Stimulated activated CD4-positive, alpha-beta T cell treated with anti-CD3 and anti-CD28 coated beads, TNF-alpha, amount 100 ng/mL, for 4 hours (primary cell): ENCODE measurements at regions not wholly inside any gene's neighbourhood (a gene's known extent, or its start where the extent isn't known, plus 50 kb on each side); places are given as distances from the start of the nearest gene placed in this dataset.

Experiments used
- DNase-seq, 3 experiments: peaks; one replicate each; pipeline ENCODE4 v3.0.0-alpha.2; 2020; ENCODE audit warnings: low read depth in 3 of 3

DNA sequence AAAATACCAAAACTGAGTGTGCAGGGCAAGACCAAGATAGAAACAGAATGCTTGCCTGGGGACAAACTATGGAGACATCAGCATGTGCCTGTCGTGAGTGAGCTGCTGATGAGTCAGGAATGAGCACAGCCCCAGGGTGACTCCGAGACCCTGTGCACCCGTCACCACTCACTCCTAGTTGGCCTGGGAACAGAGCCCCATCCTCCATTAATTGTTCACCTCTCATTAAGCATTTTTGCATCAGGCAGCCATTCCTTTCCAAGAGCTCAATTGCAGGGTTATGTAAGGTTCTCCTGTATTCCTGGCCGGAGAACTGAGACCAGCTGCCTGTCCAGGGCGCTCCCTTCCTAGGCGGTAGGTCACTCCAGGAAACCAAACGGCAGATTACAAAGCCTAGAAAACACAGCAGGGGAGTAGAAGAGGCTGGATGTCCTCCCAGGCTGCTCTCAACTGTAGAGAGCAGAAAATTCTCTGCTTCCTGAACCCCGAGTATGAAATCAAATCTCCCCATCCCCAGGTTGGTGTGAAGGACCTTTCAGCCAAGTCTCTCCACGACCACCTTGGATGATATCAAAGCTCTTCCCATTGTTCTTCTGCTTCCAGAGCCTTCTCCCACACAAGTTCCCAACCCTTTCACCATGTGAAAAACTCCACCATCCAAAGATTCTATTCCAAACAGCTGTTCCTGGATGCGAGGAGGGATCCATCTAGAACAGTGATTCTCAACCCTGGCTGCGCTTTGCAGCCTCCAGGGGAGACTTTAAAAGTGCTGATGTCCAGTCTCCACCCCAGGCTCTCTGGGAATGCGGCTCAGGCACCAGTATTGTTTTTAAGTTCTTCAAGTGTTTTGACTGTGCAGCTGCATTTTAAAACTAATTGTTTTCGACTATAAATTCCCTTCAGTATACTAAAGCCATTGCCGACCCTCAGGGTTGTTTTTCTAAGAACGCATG is 532.6 kb upstream of the JARID2 start:
- no peak for DNase-seq

DNA sequence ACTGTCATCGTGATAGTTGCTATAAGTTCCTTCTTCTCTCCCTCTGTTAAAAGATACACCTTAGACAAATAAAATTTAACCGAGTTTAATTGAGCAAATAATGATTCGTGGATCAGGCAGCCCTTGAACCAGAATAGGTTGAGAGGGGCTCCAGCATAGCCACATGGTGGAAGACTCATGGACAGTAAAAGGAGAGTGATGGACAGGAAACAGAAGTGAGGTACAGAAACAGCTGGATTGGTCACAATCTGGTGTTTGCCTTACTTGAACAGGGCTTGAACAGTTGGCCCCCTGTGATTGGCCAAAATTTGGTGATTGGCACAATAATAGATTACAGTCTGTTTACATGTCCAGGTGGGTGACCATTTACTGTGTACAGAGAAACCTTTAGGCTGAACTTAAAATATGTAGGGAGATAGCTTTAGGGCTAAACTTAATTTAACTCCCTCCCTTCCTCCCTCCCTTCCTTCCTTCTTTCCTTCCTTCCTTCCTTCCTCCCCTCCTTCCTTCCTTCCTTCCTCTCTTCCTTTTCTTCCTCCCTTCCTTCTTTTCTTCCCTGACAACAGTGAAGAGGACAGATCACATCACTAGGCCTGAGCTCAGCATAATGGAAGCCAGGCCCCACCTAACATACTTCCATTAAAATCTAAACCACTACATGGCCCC is 531.8 kb upstream of the JARID2 start:
- no peak for DNase-seq

GRCh38 chr6:14715076-14715475 is 530.8 kb upstream of the JARID2 start:
- DNase-seq, result no peak

GRCh38 chr6:14716499-14717146 is 529.2 kb upstream of the JARID2 start:
- no peak for DNase-seq

GRCh38 chr6:14717307-14717706 is 528.6 kb upstream of the JARID2 start:
- DNase-seq, result no peak

DNA sequence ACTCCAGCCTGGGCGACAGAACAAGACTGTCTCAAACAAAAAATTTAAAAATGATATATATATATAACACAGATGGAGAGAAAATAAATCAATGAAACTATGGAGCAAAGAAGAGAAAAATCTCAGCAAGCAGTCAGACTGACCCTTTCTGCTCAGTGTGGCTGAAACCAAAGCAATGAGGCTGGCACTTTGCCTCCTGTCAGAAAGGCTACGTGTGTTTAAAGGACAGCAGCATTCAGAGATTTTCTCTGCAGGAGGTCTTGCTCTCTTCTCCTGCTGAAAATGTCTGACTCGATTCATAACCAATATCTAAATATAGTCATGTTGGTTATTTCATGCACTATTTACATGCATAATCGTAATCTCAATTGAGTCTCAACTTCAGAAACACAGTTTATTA is 527.0 kb upstream of the JARID2 start:
- no peak for DNase-seq

- no peak for DNase-seq
Measured at GRCh38 chr6:14719270-14719669, 526.6 kb upstream of the JARID2 start.

DNA sequence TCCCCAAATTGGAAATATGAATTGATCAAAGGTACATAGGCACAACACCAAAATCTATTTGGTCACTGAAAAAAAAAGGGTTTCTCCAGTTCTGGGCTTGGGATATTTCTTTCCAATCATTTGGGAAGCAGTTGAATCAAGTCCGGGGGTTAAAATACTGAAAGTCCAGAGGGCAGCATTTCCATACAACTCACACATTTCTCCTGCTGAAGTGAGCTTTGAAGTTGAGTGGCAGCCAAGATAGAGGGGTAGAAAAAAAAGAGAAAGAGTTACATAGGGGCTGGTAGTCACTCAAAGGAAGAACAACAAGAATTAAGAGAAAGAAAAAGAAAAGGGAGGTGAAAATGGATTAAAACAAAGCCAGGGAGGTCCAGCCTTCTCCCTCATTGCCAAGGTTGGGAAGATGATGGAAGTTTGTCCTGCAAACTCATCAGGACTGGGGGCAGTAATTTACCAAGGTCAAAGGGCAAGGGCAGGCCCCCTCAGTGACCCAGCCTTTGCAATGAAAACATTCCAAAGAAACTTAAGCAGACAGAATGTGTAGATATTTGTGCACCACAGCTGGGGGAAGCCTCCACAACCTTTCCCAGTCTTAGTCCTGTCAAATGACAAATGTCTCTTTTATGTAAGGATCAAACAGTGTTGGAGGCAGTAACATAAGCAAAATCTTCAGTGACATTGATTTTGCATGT is 525.3 kb upstream of the JARID2 start:
- no peak for DNase-seq

DNA sequence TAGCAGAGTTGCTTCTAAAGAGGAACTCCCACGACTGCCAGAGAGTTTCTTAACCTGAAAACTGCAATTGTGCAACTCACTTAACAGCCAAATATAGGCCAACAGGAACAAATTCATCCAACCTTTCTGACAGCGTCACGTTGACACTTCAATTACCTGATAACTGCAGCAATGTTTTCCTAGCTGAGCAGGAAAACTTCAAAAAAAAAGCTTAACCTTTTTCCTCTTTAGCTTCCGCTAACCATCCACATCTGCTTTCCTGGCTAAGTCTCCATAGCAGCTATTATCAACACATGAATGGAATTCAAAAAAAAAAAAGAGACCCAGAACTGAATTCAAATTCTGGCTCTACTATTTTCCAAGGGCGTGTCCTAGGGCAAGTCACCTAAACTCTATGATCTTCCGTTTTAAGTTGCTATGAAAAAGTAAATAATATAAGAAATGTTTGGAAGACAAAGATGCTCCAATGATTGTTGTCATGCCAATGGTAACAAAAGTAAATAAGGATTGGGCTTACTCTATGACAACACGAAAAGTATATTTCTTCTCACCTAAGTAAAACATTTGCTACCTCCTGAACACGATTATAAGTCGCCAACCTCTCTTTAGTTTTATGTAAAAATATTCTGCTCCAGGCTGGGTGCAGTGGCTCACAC is 524.6 kb upstream of the JARID2 start:
- DNase-seq, result no peak

DNA sequence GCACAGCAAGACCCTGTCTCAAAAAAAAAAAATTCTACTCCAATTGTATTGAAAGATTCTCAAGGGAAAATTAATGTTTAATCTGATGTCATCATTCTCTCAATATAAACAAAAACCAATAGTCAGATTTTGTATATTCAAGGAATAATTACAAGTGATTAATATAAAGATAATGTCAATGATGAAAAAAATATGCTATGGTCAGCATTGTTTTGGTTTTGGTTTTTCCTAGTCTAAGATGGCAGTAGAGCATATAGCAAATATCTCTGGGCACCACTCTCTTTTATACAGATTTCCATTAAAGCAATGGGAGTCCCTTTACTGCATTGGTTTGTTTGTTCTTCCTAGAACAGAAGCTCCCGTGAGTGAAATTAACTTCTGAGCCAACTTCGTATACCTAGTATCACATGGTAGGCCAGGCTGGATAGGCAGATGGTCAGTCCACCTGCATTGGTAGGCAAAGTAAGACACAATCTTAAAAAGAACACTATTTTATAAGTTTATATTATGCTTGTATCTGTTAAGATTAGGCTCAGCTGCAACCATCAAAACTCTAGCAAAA is 523.8 kb upstream of the JARID2 start:
- DNase-seq, result no peak

DNA sequence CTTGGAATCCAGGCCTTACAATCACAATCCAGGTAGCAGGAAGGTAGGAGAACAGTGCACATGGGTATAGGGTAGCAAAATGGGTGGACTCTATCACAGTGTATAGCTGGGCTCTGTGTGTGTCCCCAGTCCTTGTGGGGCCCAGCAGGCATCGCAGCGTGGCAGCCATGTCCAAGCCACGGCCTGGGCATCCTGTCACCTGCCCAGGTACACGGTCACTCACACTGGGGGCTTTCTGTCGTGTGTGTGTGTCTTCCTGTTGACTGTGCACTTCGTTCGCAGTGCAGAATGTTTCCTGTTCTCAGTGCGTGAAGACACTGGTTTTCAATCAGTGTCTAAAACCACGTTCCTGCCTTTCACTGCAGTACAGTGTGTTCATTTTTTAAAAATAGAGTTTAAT is 523.2 kb upstream of the JARID2 start:
- DNase-seq, result no peak

DNA sequence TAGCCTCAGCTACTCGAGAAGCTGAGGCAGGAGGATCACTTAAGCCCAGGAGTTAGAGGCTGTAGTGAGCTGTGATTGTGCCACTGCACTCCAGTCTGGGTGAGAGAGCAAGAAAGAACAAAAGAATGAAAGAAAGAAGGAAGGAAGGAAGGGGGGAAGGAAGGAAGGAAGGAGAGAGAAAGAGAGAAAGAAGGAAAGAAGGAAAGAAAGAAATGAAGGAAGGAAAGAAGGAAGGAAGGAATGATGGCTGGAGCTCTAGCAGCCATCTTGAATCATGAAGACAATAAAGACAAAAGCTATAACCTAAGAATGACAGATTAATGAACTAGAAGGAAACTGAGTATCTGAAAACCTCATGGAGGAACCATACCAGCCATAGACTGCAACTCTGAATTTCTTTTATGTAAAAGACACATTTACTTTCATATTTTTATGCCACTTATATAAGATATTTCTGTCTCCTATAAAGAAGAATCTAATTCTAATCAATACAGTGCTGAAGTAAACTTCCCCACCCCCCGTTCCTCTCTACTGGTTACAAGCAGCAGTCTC is 522.3 kb upstream of the JARID2 start:
- DNase-seq, result no peak

DNA sequence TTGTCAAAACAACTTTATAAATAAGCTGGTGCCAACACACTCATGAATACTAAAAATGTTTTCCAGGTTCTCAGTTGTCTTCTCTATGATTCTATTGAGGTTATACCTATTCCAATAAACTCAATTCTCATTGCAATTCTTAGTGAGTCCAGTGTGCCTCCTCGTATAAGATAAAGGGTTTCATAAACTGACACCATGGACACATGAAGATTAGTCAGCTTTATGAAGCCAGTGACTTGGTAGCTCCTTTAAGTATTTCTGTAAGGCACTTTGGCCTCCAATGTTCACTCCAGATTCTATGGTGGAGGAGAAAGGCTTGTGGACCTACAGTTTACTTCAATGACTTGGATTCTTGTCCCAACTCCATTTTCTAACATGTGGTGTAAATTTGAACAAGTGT is 521.3 kb upstream of the JARID2 start:
- DNase-seq, result no peak

DNA sequence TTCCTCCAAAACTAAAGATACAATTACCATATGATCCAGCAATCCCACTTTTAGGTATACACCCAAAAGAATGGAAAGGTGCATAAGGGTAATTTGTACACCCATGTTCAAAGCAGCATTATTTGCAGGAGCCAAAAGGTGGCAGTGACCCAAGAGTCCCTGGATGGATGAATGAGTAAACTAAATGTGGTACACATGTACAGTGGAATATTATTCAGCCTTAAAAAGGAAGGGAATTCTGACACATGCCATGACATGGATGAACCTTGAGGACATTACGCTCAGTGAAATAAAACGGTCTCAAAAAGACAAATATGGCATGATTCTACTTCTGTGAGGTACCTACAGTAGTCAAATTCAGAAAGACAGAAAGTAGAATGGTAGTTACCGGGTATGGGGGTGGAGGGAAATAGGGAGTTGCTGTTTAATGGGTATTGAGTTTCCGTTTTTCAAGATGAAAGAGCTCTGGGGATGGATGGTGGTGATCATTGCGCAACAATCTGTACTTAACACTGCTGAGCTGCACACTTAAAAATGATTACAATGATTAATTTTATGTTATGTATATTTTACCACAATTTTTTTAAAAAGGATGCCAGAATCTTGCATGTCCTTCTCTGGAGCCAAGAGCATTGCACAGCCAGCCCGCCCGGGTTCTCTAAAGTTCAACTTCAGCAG is 518.9 kb upstream of the JARID2 start:
- no peak for DNase-seq

GRCh38 chr6:14727494-14728395 is 518.1 kb upstream of the JARID2 start:
- DNase-seq, result no peak

GRCh38 chr6:14728396-14729024 is 517.4 kb upstream of the JARID2 start:
- no peak for DNase-seq

- DNase-seq, result no peak
Measured at GRCh38 chr6:14729129-14729871, 516.6 kb upstream of the JARID2 start.

DNA sequence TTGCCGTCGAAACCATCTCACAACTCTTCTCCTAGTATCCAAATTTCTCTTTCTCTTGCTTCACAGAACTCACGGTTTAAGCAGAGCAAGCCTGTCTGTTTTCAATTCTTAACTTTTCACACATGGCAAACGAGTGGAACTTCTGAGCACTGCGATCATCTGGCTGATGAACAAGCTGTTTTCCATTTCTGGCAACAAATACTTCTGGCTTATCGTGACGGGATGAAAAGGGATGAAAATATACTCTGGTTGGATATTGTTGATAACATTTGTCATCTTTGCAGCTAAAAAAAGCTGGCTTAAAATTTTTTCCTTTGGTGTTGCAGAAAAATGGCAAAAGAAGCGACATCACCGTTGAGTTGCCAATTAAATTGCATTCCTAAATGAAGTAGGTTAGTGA is 515.2 kb upstream of the JARID2 start:
- DNase-seq, result no peak
